Lower leg skin (tissue), 3 donors: ENCODE measurements at regions not wholly inside any gene's neighbourhood (a gene's known extent, or its start where the extent isn't known, plus 50 kb on each side); places are given as distances from the start of the nearest gene placed in this dataset.
"Not testable (repeated sequence)": the region's sequence is repeated elsewhere in the genome, so short reads cannot be mapped to it uniquely, and the experiment has no call there.

Experiments
- CTCF ChIP-seq, 3 donors: fragments of 450-650 bp; IDR thresholded peaks; one replicate each; pipeline ENCODE4 v1.5.1; 2016; ENCODE audit warnings: antibody characterized with exemption in 3 of 3, mild to moderate bottlenecking in 3 of 3, moderate library complexity in 2 of 3
- POLR2A ChIP-seq, 2 donors: fragments of 450-650 bp; IDR thresholded peaks; one replicate each; pipeline ENCODE4 v1.6.1; 2016 to 2017; ENCODE audit warnings: antibody characterized with exemption in 2 of 2, mild to moderate bottlenecking in 1 of 2, moderate library complexity in 1 of 2

- not testable (repeated sequence) for TF ChIP-seq POLR2A, CTCF (IDR thresholded peaks at IDR 0.05)
These were observed 72.6 kb upstream of the PEG3 start for GRCh38 chr19:56913113-56913455.
